H1 (cell line): ENCODE measurements at regions not wholly inside any gene's neighbourhood (a gene's known extent, or its start where the extent isn't known, plus 50 kb on each side); places are given as distances from the start of the nearest gene placed in this dataset.

Experiments used
- CTCF ChIA-PET: fragments of 300-600 bp; sonication (Branson Sonifier 250); formaldehyde crosslinking; loops from one replicate; lab custom pipeline; 2021; ENCODE audit not compliant: partially characterized antibody; lab: Charles Lee
- POLR2A ChIA-PET: fragments of 300-600 bp; sonication (Branson Sonifier 250); formaldehyde crosslinking; loops from one replicate; lab custom pipeline; 2021; ENCODE audit warnings: inconsistent platforms; ENCODE audit not compliant: partially characterized antibody; lab: Charles Lee
- DNase-seq, 2 experiments: peaks; one replicate each; pipeline versions ENCODE4 v3.0.0 to v3.0.0-alpha.2; 2010 to 2022; ENCODE audit warnings: low spot score in 2 of 2, low read depth in 1 of 2, mixed read lengths in 1 of 2
- FAIRE-seq: peaks from 2 replicates; lab custom pipeline; 2011; peaks lifted over from hg19 to GRCh38; lab: Jason Lieb, UNC
- H2AFZ ChIP-seq: 2 replicates; pipeline ENCODE4 v1.8.1; 2012; ENCODE audit warnings: low read length, inconsistent platforms
- H2AK5ac ChIP-seq: 2 replicates; pipeline ENCODE4 v1.6.1; 2013; ENCODE audit warnings: low read depth, low read length
- H2BK120ac ChIP-seq: replicated peaks from 2 replicates; pipeline ENCODE3; 2013; ENCODE audit warnings: low read depth, low read length, inconsistent platforms
- H2BK12ac ChIP-seq: 2 replicates; pipeline ENCODE4 v1.6.1; 2013; ENCODE audit warnings: low read depth, low read length
- H2BK15ac ChIP-seq: 2 replicates; pipeline ENCODE4 v1.6.1; 2013; ENCODE audit warnings: low read length
- H2BK20ac ChIP-seq: 2 replicates; pipeline ENCODE4 v1.6.1; 2013; ENCODE audit warnings: low read length
- H2BK5ac ChIP-seq: 2 replicates; pipeline ENCODE4 v1.6.1; 2013; ENCODE audit warnings: low read depth, low read length
- H3K14ac ChIP-seq: 2 replicates; pipeline ENCODE4 v1.6.1; 2013; ENCODE audit warnings: inconsistent platforms; ENCODE audit not compliant: insufficient read length
- H3K18ac ChIP-seq: 2 replicates; pipeline ENCODE4 v1.6.1; 2013; ENCODE audit warnings: low read length; ENCODE audit errors: extremely low read depth
- H3K23ac ChIP-seq: 2 replicates; pipeline ENCODE4 v1.6.1; 2013; ENCODE audit warnings: inconsistent platforms; ENCODE audit not compliant: insufficient read length
- H3K23me2 ChIP-seq: 2 replicates; pipeline ENCODE4 v1.6.1; 2013; ENCODE audit warnings: low read depth, low read length
- H3K27ac ChIP-seq: 2 replicates; pipeline ENCODE4 v1.6.1; 2011; ENCODE audit warnings: low read depth, low read length, inconsistent platforms
- H3K27me3 ChIP-seq, 4 experiments: replicated peaks in 1 of 4; 1 replicate in 1 of 4; 2 replicates in 3 of 4; pipeline versions ENCODE4 v1.6.1 to v1.8.1; 2011 to 2013; ENCODE audit warnings: low read length in 3 of 4, mild to moderate bottlenecking in 3 of 4, inconsistent platforms in 2 of 4, mixed read lengths in 2 of 4, moderate library complexity in 1 of 4; ENCODE audit not compliant: control insufficient read depth in 3 of 4, insufficient read depth in 3 of 4; ENCODE audit errors: extremely low read depth in 1 of 4
- H3K36me3 ChIP-seq, 4 experiments: 2 replicates each; pipeline versions ENCODE4 v1.6.1 to v1.8.1; 2011 to 2013; ENCODE audit warnings: mild to moderate bottlenecking in 4 of 4, low read length in 3 of 4, moderate library complexity in 2 of 4, control low read depth in 1 of 4, inconsistent platforms in 1 of 4; ENCODE audit not compliant: insufficient read depth in 4 of 4, control insufficient read depth in 2 of 4
- H3K4ac ChIP-seq: replicated peaks from 2 replicates; pipeline ENCODE3; 2013; ENCODE audit warnings: low read length, low read depth, mixed read lengths, inconsistent platforms; ENCODE audit not compliant: insufficient read length
- H3K4me1 ChIP-seq, 4 experiments: replicated peaks in 1 of 4; 1 replicate in 1 of 4; 2 replicates in 3 of 4; pipeline versions ENCODE4 v1.6.1 to v1.8.1; 2011 to 2013; ENCODE audit warnings: low read length in 3 of 4, inconsistent platforms in 2 of 4, mixed read lengths in 1 of 4; ENCODE audit not compliant: insufficient read depth in 4 of 4, control insufficient read depth in 3 of 4
- H3K4me2 ChIP-seq, 2 experiments: 2 replicates each; pipeline versions ENCODE4 v1.6.1 to v1.8.1; 2011 to 2013; ENCODE audit warnings: low read depth in 2 of 2, low read length in 2 of 2, control low read depth in 1 of 2, inconsistent platforms in 1 of 2, mild to moderate bottlenecking in 1 of 2; ENCODE audit not compliant: insufficient read depth in 1 of 2
- H3K4me3 ChIP-seq, 4 experiments: fragments of 200-600, 300-600 bp in 1 of 4; sonication (generic), shearing (Covaris generic), sonication (Bioruptor Twin) in 1 of 4; 2 replicates each; pipeline versions ENCODE4 v1.5.1 to v1.8.1; 2011 to 2016; ENCODE audit warnings: low read length in 4 of 4, low read depth in 3 of 4, control low read depth in 2 of 4, inconsistent platforms in 2 of 4, mild to moderate bottlenecking in 2 of 4, mixed read lengths in 1 of 4, moderate library complexity in 1 of 4; ENCODE audit not compliant: insufficient read depth in 2 of 4; ENCODE audit errors: extremely low read depth in 1 of 4
- H3K56ac ChIP-seq: replicated peaks from 2 replicates; pipeline ENCODE3; 2013; ENCODE audit warnings: low read depth, mild to moderate bottlenecking, mixed read lengths, low read length, inconsistent platforms; ENCODE audit not compliant: insufficient read length
- H3K79me1 ChIP-seq: 2 replicates; pipeline ENCODE4 v1.6.1; 2013; ENCODE audit warnings: low read depth, low read length, control low read depth
- H3K79me2 ChIP-seq, 2 experiments: 2 replicates each; pipeline versions ENCODE4 v1.6.1 to v1.8.1; 2012 to 2013; ENCODE audit warnings: low read length in 2 of 2, mild to moderate bottlenecking in 2 of 2, inconsistent platforms in 1 of 2; ENCODE audit not compliant: insufficient read depth in 2 of 2, control insufficient read depth in 1 of 2
- H3K9ac ChIP-seq, 4 experiments: replicated peaks in 1 of 4; 1 replicate in 1 of 4; 2 replicates in 3 of 4; pipeline versions ENCODE4 v1.6.1 to v1.8.1; 2011 to 2013; ENCODE audit warnings: low read depth in 3 of 4, low read length in 3 of 4, control low read depth in 2 of 4, mild to moderate bottlenecking in 2 of 4, moderate library complexity in 2 of 4, inconsistent platforms in 1 of 4; ENCODE audit errors: extremely low read depth in 1 of 4
- H3K9me3 ChIP-seq, 2 experiments: 2 replicates each; pipeline versions ENCODE4 v1.6.1 to v1.8.1; 2012 to 2013; ENCODE audit warnings: mild to moderate bottlenecking in 2 of 2, moderate library complexity in 2 of 2, control low read depth in 1 of 2, inconsistent platforms in 1 of 2, low read depth in 1 of 2, low read length in 1 of 2, mixed read lengths in 1 of 2; ENCODE audit not compliant: insufficient read depth in 2 of 2
- H4K20me1 ChIP-seq, 2 experiments: replicated peaks in 1 of 2; 2 replicates each; pipeline versions ENCODE3 to v1.8.1; 2011 to 2013; ENCODE audit warnings: inconsistent platforms in 2 of 2, low read length in 2 of 2, mild to moderate bottlenecking in 1 of 2; ENCODE audit not compliant: insufficient read depth in 2 of 2, control insufficient read depth in 1 of 2
- H4K5ac ChIP-seq: 2 replicates; pipeline ENCODE4 v1.6.1; 2013; ENCODE audit warnings: low read length, low read depth, mixed read lengths, inconsistent platforms; ENCODE audit not compliant: insufficient read length
- H4K8ac ChIP-seq: 2 replicates; pipeline ENCODE4 v1.8.0; 2013; ENCODE audit warnings: mild to moderate bottlenecking, moderate library complexity, low read length, inconsistent platforms; ENCODE audit not compliant: insufficient read depth; ENCODE audit errors: extremely low read depth
- H4K91ac ChIP-seq: replicated peaks from 2 replicates; pipeline ENCODE3; 2013; ENCODE audit warnings: low read length, mixed read lengths, inconsistent platforms; ENCODE audit not compliant: insufficient read length
- ASH2L ChIP-seq: fragments of 200-600, 300-600 bp; sonication (generic); IDR thresholded peaks from one replicate; pipeline ENCODE4 v1.7.1; 2017; ENCODE audit warnings: low read length
- BCL11A ChIP-seq, 2 experiments: IDR thresholded peaks; one replicate each; pipeline ENCODE4 v1.6.1; 2011; ENCODE audit warnings: low read depth in 2 of 2, low read length in 2 of 2, mild to moderate bottlenecking in 2 of 2
- E2F6 ChIP-seq: IDR thresholded peaks from 2 replicates; pipeline ENCODE4 v1.6.1; 2012; ENCODE audit warnings: inconsistent platforms
- FOSL1 ChIP-seq: IDR thresholded peaks from 2 replicates; pipeline ENCODE4 v1.6.1; 2011; ENCODE audit warnings: mild to moderate bottlenecking, low read depth, low read length, moderate library complexity; ENCODE audit not compliant: insufficient read depth
- MAFK ChIP-seq: IDR thresholded peaks from 2 replicates; pipeline ENCODE4 v1.6.1; 2012; ENCODE audit warnings: low read depth, mild to moderate bottlenecking, improper control_type of control experiment, low read length
- POLR2A ChIP-seq, 2 experiments: IDR thresholded peaks; 1 replicate in 1 of 2; 2 replicates in 1 of 2; pipeline ENCODE4 v1.6.1; 2011; ENCODE audit warnings: low read depth in 2 of 2, low read length in 2 of 2, mild to moderate bottlenecking in 2 of 2; ENCODE audit errors: control extremely low read depth in 1 of 2
- POLR2AphosphoS5 ChIP-seq: IDR thresholded peaks from 2 replicates; pipeline ENCODE4 v1.6.1; 2011; ENCODE audit warnings: low read depth, low read length
- RNF2 ChIP-seq: fragments of 200-900, 300-1000 bp; sonication (generic); IDR thresholded peaks from 2 replicates; pipeline ENCODE4 v1.7.1; 2016; ENCODE audit warnings: borderline replicate concordance, low read depth, mild to moderate bottlenecking, antibody characterized with exemption, low read length; ENCODE audit not compliant: poor library complexity, severe bottlenecking; ENCODE audit errors: missing control alignments
- YY1 ChIP-seq: IDR thresholded peaks from 2 replicates; pipeline ENCODE4 v1.6.1; 2011; ENCODE audit warnings: low read depth, mild to moderate bottlenecking, low read length
- WGBS, 2 experiments: shearing (Covaris generic) in 1 of 2; methylation state at CpG; one replicate each; pipeline versions ENCODE4 v1.1.6 to v1.1.7; 2013 to 2015; ENCODE audit warnings: low lambda C conversion rate in 2 of 2, mixed read lengths in 2 of 2, inconsistent platforms in 1 of 2, low coverage in 1 of 2, missing lambda C conversion rate in 1 of 2; ENCODE audit not compliant: insufficient replicate concordance in 2 of 2, insufficient coverage in 1 of 2, insufficient read length in 1 of 2; ENCODE audit errors: extremely low coverage in 1 of 2, missing lambda C conversion rate in 1 of 2; 5-methylcytosine and 5-hydroxymethylcytosine counted together

GRCh38 chr1:88526456-88526855, 157.6 kb upstream of the PKN2 start:
- Histone ChIP-seq H3K4me1 (no peaks in the 10 kb centered on the region), H2BK20ac (no peak overlapping the region), H3K27ac (no peak overlapping the region), H2AK5ac (no peak overlapping the region), H3K9me3 (no peaks in the 10 kb centered on the region), H3K9ac (no peak overlapping the region), H3K4me3 (no peak overlapping the region), H4K91ac (no peak overlapping the region), H3K23ac (no peak overlapping the region), H3K79me2 (no peaks in the 10 kb centered on the region), H2BK15ac (no peak overlapping the region), H3K4me2 (no peak overlapping the region), H4K8ac (no peak overlapping the region), H3K4ac (no peak overlapping the region), H4K5ac (no peak overlapping the region), H2BK5ac (no peak overlapping the region), H3K18ac (no peak overlapping the region), H3K14ac (no peak overlapping the region), H3K27me3 (no peaks in the 10 kb centered on the region), H4K20me1 (no peaks in the 10 kb centered on the region), H3K23me2 (no peaks in the 10 kb centered on the region), H2AFZ (peak overlapping the region; percentile 41; the same call in 1 of the 2 replicates), H2BK12ac (no peak overlapping the region), H3K36me3 (no peaks in the 10 kb centered on the region), H2BK120ac (no peak overlapping the region), H3K56ac (no peak overlapping the region), H3K79me1 (no peaks in the 10 kb centered on the region)
- no peak for DNase-seq
- POLR2A ChIA-PET, result no interaction called here
- CTCF ChIA-PET, result no interaction called here
- no peak for FAIRE-seq
- no peak for TF ChIP-seq BCL11A (IDR thresholded peaks at IDR 0.05; ENCODE audit: low read depth in 2 of 2, low read length in 2 of 2)
- TF ChIP-seq RNF2, result no peak
- TF ChIP-seq E2F6, result no peak
- TF ChIP-seq POLR2A (IDR thresholded peaks at IDR 0.05; ENCODE audit: control extremely low read depth in 1 of 2, low read depth in 2 of 2, low read length in 2 of 2), result no peak
- no peak for TF ChIP-seq YY1
- TF ChIP-seq MAFK, result no peak
- no peak for TF ChIP-seq POLR2AphosphoS5
- TF ChIP-seq ASH2L, result no peak
- no peak for TF ChIP-seq FOSL1
- 85% methylated on average over 3 of the region's 3 CpGs; no CpG with 5 or more reads in 1 of the 2 experiments for WGBS, 2 experiments
